ENCODE measurements at regions not wholly inside any gene's neighbourhood (a gene's known extent, or its start where the extent isn't known, plus 50 kb on each side); places are given as distances from the start of the nearest gene placed in this dataset.

- DNase-seq (ENCODE audit: low spot score) = no peak
Observed at GRCh38 chr7:156024201-156024600, 211.9 kb upstream of the SHH start.

GRCh38 chr7:156022483-156023459 is 210.5 kb upstream of the SHH start:
- no peak for DNase-seq (ENCODE audit: low spot score)
- TF ChIP-seq, protein P1, sequence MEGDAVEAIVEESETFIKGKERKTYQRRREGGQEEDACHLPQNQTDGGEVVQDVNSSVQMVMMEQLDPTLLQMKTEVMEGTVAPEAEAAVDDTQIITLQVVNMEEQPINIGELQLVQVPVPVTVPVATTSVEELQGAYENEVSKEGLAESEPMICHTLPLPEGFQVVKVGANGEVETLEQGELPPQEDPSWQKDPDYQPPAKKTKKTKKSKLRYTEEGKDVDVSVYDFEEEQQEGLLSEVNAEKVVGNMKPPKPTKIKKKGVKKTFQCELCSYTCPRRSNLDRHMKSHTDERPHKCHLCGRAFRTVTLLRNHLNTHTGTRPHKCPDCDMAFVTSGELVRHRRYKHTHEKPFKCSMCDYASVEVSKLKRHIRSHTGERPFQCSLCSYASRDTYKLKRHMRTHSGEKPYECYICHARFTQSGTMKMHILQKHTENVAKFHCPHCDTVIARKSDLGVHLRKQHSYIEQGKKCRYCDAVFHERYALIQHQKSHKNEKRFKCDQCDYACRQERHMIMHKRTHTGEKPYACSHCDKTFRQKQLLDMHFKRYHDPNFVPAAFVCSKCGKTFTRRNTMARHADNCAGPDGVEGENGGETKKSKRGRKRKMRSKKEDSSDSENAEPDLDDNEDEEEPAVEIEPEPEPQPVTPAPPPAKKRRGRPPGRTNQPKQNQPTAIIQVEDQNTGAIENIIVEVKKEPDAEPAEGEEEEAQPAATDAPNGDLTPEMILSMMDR (IDR thresholded peaks at IDR 0.05; ENCODE audit: extremely low read depth, missing control alignments) = no peak

More at GRCh38 chr7:156024201-156024600, 211.9 kb upstream of the SHH start:
- TF ChIP-seq, protein P1 (IDR thresholded peaks at IDR 0.05; ENCODE audit: extremely low read depth, missing control alignments) = no peak

- TF ChIP-seq, protein P1 (IDR thresholded peaks at IDR 0.05; ENCODE audit: extremely low read depth, missing control alignments) = no peak
- DNase-seq (ENCODE audit: low spot score) = no peak
Observed at GRCh38 chr7:156021471-156021870, 209.2 kb upstream of the SHH start.

DNA sequence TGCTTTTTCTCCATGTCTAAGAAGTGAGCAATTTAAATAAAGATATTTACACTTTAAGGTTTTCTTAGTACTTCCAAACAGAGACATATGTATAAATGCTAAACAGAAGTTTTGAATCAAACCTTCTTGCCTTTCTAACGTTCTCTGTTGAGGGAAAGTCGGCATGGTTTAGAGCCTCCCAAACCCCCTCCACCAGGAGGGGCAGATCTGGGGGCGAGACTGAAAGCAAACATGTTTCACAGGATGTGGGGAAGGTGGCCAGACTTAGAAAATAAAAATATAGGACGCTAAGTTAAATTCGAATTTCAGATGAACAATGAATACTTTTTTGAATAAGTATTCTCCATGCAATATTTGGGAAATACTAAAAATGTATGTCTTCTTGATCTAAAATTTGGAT is 208.3 kb upstream of the SHH start:
- TF ChIP-seq, protein P1 (IDR thresholded peaks at IDR 0.05; ENCODE audit: extremely low read depth, missing control alignments) = no peak

GRCh38 chr7:156019776-156020565 is 207.7 kb upstream of the SHH start:
- no peak for DNase-seq (ENCODE audit: low spot score)
- TF ChIP-seq, protein P1 (IDR thresholded peaks at IDR 0.05; ENCODE audit: extremely low read depth, missing control alignments) = no peak

More for the DNA sequence above, 208.3 kb upstream of the SHH start:
- no peak for DNase-seq (ENCODE audit: low spot score)

- TF ChIP-seq, protein P1 (IDR thresholded peaks at IDR 0.05; ENCODE audit: extremely low read depth, missing control alignments) = no peak
- no peak for DNase-seq (ENCODE audit: low spot score)
Observed at GRCh38 chr7:156019308-156019707, 207.0 kb upstream of the SHH start.
